HG03280 (cell line): ENCODE measurements at regions not wholly inside any gene's neighbourhood (a gene's known extent, or its start where the extent isn't known, plus 50 kb on each side); places are given as distances from the start of the nearest gene placed in this dataset.
"Not testable (repeated sequence)": the region's sequence is repeated elsewhere in the genome, so short reads cannot be mapped to it uniquely, and the experiment has no call there.

ENCODE experiments used
- ATAC-seq: cut with Tn5 transposase; IDR thresholded peaks from one replicate; pipeline ENCODE4 v1.9.1; 2021; ENCODE audit warnings: mild to moderate bottlenecking, moderate library complexity; ENCODE audit not compliant: unreplicated experiment

DNA sequence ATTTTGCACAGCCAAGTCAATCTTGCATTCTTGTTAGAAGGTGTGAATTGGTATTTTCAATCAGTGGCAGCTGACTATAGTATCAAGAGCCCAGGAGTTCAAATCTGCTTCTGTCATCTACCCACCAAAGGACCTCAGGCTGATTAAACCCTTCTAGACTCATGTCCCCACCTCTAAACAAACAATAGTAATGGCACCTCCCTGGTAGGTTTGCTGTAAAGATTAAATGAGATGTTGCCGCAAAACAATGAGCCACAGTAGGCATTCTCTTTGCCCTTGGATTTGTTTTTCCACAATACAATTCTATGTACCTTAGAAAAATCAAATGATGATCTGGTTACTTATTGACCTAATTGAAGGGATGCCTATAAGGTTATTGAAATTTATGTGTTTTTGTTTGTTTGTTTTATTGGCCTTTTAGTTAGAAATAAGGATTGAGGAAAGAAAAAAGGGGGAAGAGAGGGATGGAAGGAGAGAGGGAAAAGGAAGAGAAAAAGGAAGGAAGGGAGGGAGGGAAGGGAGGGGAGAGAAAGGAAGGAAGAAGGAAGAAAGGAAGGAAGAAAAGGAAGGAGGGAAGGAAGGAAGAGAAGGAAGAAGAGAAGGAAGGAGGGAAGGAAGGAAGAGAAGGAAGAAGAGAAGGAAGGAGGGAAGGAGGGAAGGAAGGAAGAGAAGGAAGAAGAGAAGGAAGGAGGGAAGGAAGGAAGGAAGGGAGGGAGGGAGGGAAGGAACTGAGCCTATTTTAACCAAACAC lies 110.7 kb downstream of the ETS2 start:
- ATAC-seq = no peak

DNA sequence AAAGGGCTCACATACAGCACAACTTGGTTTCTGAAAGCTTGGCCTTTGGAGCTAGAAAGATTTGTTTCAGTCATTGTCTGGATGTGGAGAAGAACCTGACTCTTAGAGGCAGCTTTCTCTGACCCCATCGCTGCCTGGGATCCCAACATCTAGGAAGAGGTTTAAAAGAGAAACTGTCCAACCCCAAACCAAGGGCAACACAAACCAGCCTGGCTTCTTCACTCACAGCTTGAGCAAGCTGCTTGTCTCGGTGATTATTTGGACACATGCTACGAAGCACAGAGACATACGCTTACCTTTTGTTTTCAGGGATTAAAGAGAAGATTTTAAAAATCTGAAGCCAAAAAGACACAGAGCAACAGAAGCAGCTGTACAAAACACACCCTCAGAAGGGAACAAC lies 109.8 kb downstream of the ETS2 start:
- ATAC-seq = no peak

DNA sequence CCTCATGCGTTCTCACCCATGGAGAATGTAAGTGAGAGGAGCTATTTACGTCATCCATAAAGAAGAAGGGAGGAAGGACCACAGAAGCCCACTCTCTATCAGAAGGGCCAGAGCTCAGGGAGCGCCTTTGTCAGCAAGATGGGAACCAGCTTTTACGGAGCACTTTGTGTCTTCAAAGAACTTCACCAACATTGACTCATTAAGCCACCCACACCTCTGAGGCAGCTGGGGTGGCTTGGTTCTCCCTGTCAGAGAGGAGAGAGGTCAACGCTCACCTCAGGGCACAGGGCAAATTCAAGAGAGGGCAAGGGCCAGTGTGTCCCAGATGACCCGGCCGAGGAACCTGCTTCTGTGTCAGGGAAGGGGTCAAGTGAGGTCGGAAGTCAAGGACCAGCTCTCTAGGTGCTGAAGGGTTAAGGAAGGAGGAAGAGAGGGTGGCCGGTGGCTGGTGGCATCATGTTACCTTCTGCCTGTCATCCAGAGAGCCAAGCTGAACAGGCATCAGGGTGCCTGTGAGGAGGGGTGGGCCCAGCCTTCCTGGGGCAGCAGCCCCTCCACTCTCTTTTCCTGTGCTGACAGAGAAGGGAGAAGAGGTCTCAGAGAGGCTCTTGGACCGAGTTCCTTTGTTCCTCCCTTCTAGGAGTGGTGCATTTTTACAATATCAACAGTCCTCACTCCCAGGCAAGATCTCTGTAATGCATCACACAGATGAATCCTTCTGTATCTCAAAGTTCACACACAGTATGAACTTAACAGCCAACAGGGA lies 109.0 kb downstream of the ETS2 start:
- ATAC-seq = no peak

DNA sequence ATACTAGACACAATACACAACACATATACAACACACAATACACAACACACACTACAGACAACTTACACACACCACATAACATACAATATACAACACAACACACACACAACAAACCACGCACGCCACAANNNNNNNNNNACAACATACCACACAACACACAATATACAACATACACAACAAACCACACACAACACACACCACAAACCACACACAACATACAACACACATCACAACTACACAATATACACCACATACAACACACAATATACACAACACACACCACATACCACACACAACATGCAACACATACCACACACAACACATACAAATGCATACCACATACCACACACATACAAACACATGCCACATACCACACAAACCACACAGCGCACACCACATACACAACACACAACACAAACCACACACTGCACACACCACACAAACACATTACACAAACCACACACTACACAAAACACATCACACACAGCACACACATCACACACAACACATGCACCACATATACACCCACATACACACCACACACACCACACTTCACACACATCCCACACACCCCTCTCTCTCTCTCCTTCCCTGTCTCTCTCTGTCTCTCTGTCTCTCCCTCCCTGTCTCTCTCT lies 108.3 kb downstream of the ETS2 start:
- no peak for ATAC-seq

DNA sequence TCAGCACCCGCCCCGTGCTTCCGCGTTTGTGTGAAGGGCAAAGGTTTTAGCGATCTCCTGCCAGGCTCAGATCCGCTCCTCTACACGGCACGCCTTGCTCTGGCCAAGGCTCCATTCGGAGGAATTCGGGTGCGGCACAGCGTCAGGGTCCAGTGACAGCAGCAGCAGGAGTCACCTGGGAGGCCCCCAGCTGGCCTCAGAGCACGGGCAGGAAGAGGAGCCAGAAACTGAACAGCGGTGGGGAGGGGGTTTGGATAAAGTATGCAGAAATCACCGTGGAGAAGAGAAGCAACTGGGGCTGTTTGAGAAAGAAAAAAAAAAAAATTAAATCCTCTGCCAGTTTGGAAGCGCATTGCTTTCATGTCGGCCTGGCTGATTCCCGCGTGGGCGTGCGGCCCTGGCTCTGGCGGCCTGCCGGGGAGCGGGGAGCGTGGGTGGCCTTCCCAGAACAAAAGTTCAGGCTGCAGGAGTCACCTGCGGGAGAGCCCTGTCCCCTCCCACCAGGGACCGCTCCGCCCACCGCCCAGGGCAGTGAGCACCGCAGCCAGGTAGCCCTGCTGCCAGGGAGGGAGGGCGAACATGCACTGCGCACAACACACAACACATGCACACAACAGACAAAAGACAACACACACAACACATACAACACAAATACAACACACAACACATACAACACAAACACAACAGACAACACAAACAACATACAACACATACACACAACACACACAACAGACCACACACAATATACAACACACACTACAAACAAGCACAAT lies 107.6 kb downstream of the ETS2 start:
- ATAC-seq = no peak

DNA sequence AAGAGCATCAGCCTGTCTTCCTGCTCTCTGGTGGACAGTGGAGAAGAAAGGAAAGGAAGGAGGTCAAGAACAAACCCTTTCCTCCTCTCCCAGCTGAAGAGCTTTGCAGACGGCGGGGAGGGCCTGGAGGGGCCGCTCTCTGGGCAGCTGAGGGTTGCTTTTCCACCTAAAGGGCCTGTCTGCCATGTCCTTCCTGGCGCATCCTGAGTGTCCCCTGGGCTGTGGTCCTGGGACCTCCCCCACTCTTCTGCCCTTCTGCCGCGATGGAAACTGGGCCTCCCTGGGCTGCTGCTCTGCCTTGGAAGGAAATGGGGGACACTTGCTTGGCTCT lies 107.0 kb downstream of the ETS2 start:
- no peak for ATAC-seq

DNA sequence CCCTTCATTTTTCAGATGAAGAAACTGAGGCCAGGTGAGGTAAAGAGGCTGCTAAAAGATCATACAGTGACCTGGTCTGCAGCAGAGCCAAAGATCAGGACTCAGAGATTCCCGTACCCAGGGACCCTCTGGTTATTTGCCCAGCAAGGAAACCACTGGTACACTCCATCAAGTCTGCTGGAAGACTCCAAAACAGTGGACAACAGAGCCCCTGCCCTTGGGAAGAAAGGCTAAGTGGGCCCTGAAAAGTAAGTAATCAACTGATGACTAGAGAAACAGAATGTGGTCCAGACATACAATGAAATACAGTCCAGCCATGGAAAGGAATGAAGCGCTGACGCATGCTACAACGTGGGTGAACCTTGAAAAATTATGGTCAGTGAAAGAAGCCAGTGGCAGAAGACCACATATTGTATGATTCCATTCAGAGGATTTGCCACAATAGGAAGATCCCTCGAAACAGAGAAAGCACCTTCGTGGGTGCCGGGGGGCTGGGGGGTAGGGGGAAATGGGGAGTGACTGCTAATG lies 106.4 kb downstream of the ETS2 start:
- no peak for ATAC-seq

DNA sequence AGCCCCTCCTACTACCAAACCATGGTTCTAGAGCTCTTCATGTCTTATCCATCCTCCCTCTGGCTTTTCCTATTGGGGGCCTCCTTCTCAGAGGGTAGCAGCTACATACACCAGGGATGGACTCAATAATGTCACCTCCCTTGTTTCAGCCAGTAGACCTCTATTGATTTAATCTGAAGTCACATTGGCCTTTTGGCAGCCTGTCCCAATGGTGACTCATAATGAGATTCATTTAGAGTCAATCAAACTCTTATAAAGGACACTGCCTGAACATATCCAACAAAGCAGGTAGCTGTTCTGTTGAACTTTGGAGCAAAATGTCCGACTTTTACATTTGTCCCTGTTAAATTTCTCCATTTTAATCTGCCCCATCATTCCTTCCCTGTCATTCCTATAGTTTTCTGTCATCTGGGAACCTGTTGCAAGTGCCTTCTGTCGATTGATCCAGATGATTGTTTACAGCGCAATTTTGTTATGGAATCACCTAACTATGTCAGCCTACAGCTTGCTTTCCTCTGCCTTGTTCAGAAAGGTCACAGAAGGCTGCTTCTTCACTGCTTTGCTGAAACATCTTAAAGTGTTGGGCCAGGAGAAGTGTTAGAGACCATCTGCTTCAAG lies 105.9 kb downstream of the ETS2 start:
- ATAC-seq = no peak

DNA sequence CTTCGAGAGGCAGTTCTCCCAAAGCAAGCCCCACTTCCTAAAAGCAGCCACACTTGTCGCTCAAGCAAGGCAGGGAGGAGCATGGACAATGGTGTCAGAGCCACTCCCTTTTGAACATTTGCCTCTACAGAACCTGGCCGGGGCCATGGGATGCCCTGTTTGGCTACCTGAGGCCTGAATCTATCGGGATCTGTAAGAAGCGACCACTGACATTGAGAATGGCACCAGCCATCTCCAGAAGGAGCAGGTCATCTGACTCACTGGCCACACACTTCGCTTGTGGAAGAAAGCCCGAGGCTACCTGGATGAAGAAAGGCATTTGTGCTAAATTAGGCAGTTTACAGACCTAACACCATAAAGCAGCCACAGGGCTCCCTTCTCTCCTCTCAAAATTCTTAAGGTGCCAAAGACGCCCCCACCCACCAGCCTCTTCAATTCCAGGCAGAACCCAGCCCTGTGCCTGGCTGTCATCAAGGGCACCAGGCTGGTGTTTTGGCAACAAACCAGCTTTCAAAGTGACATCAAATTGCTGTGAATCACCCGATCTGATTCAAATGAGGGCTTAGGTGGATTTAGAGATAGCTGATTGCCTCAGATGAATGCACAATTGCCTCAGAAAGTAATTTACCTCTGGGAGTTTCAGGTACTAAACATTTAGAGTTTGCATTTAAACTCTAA lies 104.8 kb downstream of the ETS2 start:
- ATAC-seq = no peak

DNA sequence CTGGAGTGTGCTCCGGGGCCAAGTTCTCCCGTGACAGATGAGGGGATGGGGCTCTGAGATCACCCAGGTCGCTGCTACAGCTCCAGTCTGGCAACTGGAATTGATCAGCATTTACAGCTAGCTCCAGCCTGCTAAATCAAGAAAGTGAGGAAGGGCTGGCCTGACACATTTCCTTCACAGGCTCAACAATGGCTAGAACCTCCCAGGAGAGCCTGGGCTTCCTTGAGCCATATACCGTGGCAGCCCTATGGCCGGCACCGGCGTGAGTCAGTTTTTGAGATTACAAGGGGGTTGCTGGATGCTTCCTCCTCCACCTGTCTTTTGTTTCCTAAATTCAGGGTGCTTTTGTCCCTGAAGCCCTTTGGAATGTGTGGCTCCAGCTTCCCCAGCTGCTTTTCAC lies 104.2 kb downstream of the ETS2 start:
- ATAC-seq = no peak

DNA sequence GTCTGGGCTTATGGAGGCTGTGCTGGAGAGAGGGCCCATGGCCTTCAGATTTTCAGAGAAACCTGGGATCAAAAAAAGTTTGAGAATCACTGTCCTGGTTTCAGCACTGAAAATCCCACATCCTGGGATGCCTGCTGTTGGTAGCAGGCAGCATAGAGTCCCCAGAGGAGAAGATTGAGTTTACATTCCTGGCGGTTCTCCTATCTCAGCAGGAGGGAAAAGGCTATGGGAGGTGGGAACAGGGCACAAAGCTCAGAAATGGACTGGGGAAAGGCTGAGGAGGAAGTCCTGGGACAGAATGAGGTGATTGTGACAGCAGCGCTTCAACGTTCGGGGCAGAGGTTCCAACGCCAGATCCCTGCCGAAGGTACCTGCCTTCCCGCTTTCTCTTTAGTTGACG lies 103.4 kb downstream of the ETS2 start:
- no peak for ATAC-seq

DNA sequence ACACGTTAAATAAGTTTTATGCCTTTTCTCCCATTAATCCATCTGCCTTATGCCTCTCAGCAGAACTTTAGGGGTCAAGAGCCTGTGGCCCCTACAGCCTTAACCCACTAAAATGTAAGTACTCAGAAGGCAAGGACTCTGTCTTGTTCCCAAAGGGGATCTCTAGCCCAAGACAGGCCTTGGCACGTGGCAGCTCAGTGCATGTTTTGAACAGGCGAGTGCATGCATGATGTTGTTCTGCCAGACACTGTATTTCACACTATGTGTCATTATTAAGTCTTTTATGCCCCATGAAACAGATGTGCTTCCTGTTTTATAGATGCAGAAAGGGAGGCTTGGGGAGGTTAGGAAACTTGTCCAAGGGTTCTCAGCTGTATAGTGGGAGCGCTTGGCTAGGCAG lies 102.8 kb downstream of the ETS2 start:
- no peak for ATAC-seq

DNA sequence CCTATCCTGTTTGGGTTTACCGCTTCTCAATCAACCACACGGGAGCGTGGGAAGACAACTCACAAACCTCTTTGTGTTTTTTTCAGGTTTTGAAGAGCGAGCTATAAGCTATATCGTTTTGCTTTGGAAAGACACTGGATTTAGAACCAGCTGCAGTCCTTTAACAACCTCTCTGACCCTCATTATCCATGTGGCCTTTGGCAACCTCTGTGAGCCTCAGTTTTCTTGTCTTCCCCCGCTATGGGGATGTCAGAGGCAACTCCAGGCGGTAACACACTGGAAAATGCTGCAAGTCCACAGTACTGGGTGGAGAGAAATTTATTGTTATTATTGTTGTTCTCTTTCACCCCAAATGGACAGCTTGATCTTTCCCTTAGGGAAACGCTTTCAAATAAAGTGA lies 100.0 kb downstream of the ETS2 start:
- ATAC-seq = no peak

DNA sequence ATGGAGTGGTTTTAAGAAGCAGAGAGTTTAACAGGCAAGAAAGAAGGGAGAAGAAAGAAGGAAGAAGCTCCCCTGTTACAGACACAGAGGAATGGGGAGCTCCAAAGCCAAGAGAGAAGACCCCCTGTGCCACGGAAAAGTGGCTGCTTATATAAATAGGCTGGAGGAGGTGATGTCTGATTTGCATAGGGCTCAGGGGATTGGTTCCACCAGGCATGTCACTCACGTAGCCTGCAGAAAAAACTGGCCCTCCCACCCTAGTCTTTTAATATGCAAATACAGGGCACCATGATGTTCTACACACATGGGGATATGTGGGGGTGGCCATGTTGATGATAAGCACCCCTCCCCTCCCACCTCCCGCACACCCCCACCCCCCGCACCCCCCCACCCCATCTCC lies 99.6 kb downstream of the ETS2 start:
- no peak for ATAC-seq

DNA sequence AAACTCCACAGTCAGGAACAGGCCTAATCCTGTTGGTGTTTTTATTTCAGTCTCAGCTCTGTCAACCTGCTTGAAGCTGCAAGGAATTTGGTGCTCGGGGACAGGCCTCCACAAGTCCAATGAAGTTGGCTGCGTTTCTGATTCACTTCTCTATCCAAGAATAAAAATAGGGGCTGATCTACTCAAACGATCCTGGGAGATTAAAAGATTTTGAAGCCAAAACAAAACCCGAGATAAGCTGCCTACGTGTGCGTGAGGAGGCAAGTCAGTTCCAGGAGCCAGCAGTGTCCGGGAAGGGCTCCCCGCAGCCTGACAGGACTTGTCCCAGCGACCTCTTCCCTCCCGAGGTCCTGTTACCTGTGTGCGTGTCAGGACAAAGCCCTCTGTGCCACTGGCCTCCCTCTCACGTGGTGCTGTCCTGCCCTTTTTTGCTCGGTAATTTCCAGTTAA lies 98.0 kb downstream of the ETS2 start:
- no peak for ATAC-seq

DNA sequence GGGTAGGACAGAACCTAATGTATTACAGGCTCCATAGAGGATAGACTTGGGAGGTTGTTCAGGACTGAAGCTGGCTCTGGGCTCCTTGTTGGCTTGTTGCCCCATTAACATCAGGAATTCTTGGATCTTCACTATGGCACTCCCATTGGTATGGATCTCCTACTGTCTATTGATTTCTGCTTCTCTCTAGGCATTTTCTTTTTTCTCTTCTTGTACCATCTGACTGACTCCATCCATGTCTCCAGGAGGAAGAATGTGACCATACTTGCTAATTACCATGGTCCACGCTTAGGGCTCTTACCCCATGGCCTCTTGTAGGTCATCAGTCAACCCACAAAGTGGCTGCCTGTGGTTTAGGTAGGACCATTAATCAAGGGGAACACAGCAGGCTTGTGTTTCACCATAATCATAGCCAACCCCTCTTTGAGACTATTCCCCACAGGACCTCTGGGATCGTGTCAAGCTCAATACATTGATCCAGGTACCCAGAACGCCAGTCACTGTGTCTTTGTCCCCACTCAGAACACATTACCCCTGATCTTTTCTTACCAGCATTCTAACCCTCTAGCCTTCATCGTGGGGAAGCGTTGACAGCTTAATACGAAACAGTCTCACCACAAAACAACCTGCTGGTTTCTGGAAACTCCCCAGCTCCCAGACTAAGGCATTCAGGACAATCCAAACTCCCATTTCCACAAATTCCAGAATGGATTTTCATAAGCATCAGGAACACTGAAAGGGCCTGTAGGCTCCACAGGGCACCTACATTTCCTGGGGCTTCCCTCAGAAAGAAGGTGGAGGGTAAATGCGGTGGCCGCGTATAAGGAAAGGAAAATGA lies 97.1 kb downstream of the ETS2 start:
- no peak for ATAC-seq

DNA sequence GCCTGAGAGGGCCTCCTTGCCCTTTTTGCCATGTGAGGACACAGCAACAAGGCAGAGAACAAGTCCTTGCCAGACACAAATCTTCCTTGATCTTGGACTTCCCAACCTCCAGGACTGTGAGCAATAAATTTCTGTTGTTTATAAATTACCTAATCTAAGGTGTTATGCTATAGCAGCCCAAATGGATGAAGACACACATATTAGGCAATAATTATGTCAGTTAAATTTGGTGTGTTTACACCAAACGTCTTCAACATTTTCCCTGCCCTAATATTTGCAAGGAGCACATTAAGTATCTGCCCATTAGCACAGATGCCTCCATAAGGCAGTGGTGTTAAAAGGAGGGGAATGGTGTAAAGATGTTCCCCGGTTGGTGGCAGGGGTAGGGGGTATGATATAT lies 94.8 kb downstream of the ETS2 start:
- no peak for ATAC-seq

DNA sequence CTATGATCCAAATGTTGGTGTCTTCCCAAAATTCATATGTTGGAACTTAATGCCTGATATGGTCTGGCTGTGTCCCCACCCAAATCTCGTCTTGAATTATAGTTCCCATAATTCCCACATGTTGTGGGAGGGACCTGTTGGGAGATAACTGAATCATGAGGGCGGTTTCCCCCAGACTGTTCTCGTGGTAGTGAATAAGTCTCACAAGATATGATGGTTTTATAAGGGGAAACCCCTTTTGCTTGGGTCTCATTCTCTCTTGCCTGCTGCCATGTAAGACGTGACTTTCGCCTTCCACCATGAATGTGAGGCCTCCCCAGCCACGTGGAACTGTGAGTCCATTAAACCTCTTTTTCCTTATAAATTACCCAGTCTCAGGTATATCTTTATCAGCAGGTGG lies 94.3 kb downstream of the ETS2 start:
- not testable (repeated sequence) for ATAC-seq

DNA sequence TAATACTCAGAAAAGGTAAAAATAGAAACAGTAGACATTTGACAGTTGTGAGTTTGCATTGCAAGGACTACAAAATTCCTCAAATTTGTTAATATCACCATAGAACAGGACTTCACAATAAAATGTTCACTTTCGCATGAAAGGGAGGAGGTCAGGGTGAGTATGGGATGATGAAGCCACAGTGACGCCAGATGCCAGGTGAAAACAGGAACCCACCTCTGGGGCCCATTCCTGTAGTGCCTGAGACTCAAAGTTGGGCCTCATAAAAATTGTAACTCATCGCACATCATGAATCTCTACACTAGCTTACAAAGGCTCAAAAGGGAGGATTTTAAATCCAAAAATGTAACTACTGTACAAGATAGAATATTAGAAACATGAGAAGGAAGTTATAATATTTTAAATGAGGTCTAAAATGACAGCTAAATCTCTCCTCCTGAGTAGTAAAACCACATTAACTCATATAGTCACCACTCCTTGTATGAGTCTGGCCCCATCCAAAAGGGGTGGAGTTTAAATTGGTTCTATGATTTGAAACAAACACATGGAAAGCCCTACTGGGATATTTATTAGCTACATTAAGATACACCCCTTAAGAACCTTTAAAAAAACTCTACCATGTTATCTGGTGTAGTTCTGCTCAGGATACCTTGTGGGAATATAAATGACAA lies 93.7 kb downstream of the ETS2 start:
- ATAC-seq = no peak
